ENCODE measurements at regions not wholly inside any gene's neighbourhood (a gene's known extent, or its start where the extent isn't known, plus 50 kb on each side); places are given as distances from the start of the nearest gene placed in this dataset.

- Mint-ChIP-seq H3K4me3 (no peak overlapping the region), H3K4me1 (peaks cover 18% of the 10 kb centered on the region), H3K27me3 (ENCODE audit: low read depth) (peaks cover 39% of the 10 kb centered on the region), H3K27ac (no peak overlapping the region), H3K36me3 (no peaks in the 10 kb centered on the region), H3K9me3 (peaks cover 11% of the 10 kb centered on the region)
- POLR2A ChIA-PET, result no interaction called here
- no peak for DNase-seq (ENCODE audit: low spot score)
- no peak for ATAC-seq
- CTCF ChIA-PET, result interaction anchor here (0.6 to 1.0 kb wide), 2 partner anchors 33 to 175 kb away, joined by 3 to 4 read pairs; no protein-coding TSS in a partner anchor
- TF ChIP-seq CREB1 (CRISPR knock-in tag; IDR thresholded peaks at IDR 0.05), result no peak
- TF ChIP-seq, protein P1, sequence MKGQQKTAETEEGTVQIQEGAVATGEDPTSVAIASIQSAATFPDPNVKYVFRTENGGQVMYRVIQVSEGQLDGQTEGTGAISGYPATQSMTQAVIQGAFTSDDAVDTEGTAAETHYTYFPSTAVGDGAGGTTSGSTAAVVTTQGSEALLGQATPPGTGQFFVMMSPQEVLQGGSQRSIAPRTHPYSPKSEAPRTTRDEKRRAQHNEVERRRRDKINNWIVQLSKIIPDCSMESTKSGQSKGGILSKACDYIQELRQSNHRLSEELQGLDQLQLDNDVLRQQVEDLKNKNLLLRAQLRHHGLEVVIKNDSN (CRISPR knock-in tag; IDR thresholded peaks at IDR 0.05), result no peak
- no peak for TF ChIP-seq CREM (CRISPR knock-in tag; IDR thresholded peaks at IDR 0.05)
- no peak for TF ChIP-seq TEAD4 (CRISPR knock-in tag; IDR thresholded peaks at IDR 0.05)
- TF ChIP-seq SMAD3 (CRISPR knock-in tag; IDR thresholded peaks at IDR 0.05; ENCODE audit: borderline replicate concordance), result no peak
- TF ChIP-seq MXD4 (CRISPR knock-in tag; IDR thresholded peaks at IDR 0.05; ENCODE audit: borderline replicate concordance), result no peak
- TF ChIP-seq, protein P2, sequence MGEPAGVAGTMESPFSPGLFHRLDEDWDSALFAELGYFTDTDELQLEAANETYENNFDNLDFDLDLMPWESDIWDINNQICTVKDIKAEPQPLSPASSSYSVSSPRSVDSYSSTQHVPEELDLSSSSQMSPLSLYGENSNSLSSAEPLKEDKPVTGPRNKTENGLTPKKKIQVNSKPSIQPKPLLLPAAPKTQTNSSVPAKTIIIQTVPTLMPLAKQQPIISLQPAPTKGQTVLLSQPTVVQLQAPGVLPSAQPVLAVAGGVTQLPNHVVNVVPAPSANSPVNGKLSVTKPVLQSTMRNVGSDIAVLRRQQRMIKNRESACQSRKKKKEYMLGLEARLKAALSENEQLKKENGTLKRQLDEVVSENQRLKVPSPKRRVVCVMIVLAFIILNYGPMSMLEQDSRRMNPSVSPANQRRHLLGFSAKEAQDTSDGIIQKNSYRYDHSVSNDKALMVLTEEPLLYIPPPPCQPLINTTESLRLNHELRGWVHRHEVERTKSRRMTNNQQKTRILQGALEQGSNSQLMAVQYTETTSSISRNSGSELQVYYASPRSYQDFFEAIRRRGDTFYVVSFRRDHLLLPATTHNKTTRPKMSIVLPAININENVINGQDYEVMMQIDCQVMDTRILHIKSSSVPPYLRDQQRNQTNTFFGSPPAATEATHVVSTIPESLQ (CRISPR knock-in tag; IDR thresholded peaks at IDR 0.05), result no peak
- no peak for TF ChIP-seq ETV6 (CRISPR knock-in tag; IDR thresholded peaks at IDR 0.05)
- no peak for TF ChIP-seq CBFB (CRISPR knock-in tag; IDR thresholded peaks at IDR 0.05; ENCODE audit: low read depth)
- TF ChIP-seq, protein P3, sequence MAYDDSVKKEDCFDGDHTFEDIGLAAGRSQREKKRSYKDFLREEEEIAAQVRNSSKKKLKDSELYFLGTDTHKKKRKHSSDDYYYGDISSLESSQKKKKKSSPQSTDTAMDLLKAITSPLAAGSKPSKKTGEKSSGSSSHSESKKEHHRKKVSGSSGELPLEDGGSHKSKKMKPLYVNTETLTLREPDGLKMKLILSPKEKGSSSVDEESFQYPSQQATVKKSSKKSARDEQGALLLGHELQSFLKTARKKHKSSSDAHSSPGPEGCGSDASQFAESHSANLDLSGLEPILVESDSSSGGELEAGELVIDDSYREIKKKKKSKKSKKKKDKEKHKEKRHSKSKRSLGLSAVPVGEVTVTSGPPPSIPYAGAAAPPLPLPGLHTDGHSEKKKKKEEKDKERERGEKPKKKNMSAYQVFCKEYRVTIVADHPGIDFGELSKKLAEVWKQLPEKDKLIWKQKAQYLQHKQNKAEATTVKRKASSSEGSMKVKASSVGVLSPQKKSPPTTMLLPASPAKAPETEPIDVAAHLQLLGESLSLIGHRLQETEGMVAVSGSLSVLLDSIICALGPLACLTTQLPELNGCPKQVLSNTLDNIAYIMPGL (CRISPR knock-in tag; IDR thresholded peaks at IDR 0.05), result no peak
- TF ChIP-seq, protein P4, sequence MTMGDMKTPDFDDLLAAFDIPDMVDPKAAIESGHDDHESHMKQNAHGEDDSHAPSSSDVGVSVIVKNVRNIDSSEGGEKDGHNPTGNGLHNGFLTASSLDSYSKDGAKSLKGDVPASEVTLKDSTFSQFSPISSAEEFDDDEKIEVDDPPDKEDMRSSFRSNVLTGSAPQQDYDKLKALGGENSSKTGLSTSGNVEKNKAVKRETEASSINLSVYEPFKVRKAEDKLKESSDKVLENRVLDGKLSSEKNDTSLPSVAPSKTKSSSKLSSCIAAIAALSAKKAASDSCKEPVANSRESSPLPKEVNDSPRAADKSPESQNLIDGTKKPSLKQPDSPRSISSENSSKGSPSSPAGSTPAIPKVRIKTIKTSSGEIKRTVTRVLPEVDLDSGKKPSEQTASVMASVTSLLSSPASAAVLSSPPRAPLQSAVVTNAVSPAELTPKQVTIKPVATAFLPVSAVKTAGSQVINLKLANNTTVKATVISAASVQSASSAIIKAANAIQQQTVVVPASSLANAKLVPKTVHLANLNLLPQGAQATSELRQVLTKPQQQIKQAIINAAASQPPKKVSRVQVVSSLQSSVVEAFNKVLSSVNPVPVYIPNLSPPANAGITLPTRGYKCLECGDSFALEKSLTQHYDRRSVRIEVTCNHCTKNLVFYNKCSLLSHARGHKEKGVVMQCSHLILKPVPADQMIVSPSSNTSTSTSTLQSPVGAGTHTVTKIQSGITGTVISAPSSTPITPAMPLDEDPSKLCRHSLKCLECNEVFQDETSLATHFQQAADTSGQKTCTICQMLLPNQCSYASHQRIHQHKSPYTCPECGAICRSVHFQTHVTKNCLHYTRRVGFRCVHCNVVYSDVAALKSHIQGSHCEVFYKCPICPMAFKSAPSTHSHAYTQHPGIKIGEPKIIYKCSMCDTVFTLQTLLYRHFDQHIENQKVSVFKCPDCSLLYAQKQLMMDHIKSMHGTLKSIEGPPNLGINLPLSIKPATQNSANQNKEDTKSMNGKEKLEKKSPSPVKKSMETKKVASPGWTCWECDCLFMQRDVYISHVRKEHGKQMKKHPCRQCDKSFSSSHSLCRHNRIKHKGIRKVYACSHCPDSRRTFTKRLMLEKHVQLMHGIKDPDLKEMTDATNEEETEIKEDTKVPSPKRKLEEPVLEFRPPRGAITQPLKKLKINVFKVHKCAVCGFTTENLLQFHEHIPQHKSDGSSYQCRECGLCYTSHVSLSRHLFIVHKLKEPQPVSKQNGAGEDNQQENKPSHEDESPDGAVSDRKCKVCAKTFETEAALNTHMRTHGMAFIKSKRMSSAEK (CRISPR knock-in tag; IDR thresholded peaks at IDR 0.05; ENCODE audit: borderline replicate concordance), result no peak
- no peak for TF ChIP-seq ZNF263 (CRISPR knock-in tag; IDR thresholded peaks at IDR 0.05; ENCODE audit: low read depth)
- no peak for TF ChIP-seq FOXJ3 (CRISPR knock-in tag; IDR thresholded peaks at IDR 0.05; ENCODE audit: borderline replicate concordance)
- TF ChIP-seq ZNF671 (CRISPR knock-in tag; IDR thresholded peaks at IDR 0.05), result no peak
Measured at GRCh38 chr1:214155987-214156625, 124.9 kb upstream of the SMYD2 start.

GRCh38 chr1:214164173-214164572 lies 116.8 kb upstream of the SMYD2 start:
- CTCF ChIA-PET, result no interaction called here
- no peaks in the 10 kb centered on the region for H3K36me3 Mint-ChIP-seq
- peaks cover 7% of the 10 kb centered on the region for H3K4me1 Mint-ChIP-seq
- peaks cover 8% of the 10 kb centered on the region for H3K9me3 Mint-ChIP-seq
- 0 out of 2 replicates have a peak overlapping the region, but pooled peaks have one; percentile 69 for H3K27ac Mint-ChIP-seq
- TF ChIP-seq FOXJ3 (CRISPR knock-in tag; IDR thresholded peaks at IDR 0.05; ENCODE audit: borderline replicate concordance), result no peak
- TF ChIP-seq NR2C2 (CRISPR knock-in tag; IDR thresholded peaks at IDR 0.05), result no peak
- TF ChIP-seq JUN (CRISPR knock-in tag; IDR thresholded peaks at IDR 0.05), result no peak
- TF ChIP-seq GTF2I (CRISPR knock-in tag; conservative IDR thresholded peaks at IDR 0.05), result no peak
- no peak for TF ChIP-seq MYBL2 (CRISPR knock-in tag; IDR thresholded peaks at IDR 0.05)
- no peak for TF ChIP-seq TP53 (CRISPR knock-in tag; IDR thresholded peaks at IDR 0.05)
- TF ChIP-seq ZNF416 (CRISPR knock-in tag; IDR thresholded peaks at IDR 0.05), result no peak
- no peak for TF ChIP-seq IRF1 (CRISPR knock-in tag; IDR thresholded peaks at IDR 0.05)
- no peak for TF ChIP-seq ZBTB21 (CRISPR knock-in tag; IDR thresholded peaks at IDR 0.05; ENCODE audit: borderline replicate concordance)
- TF ChIP-seq ZNF121 (CRISPR knock-in tag; IDR thresholded peaks at IDR 0.05), result no peak
- TF ChIP-seq ZNF281 (CRISPR knock-in tag; IDR thresholded peaks at IDR 0.05), result no peak
- no peak for TF ChIP-seq IRF2 (CRISPR knock-in tag; IDR thresholded peaks at IDR 0.05; ENCODE audit: borderline replicate concordance, low read depth)
- ATAC-seq (peak; percentile 51), DNase-seq (ENCODE audit: low spot score) (no peak)
- POLR2A ChIA-PET, result no interaction called here
- no peak overlapping the region for H3K4me3 Mint-ChIP-seq
- H3K27me3 Mint-ChIP-seq (ENCODE audit: low read depth), result no peaks in the 10 kb centered on the region

All from WTC11 (cell line).